ENCODE measurements at regions not wholly inside any gene's neighbourhood (a gene's known extent, or its start where the extent isn't known, plus 50 kb on each side); places are given as distances from the start of the nearest gene placed in this dataset.

DNA sequence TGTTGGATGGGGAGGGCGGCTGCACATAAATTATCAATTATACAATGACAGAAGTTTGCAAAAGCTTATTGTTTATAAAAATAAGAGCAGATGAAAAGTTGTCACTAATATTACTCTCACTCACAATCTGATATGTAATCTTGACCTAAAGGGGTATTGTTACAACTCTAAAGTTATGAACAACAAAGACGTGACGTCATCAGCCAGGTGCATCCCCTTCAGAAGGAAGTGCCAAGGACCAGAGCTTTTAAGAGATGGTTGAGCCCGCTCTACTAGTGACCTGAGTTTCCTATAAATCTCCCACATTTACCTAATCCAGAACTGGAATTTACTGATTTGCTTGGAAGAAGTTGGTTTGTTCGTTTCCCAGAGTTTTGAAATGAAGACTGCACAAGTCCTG lies 247.7 kb upstream of the MGMT start:
- H3K4me3 ChIP-seq (ENCODE audit: low read depth, low read length): no peak overlapping the region
- TF ChIP-seq, protein P1, sequence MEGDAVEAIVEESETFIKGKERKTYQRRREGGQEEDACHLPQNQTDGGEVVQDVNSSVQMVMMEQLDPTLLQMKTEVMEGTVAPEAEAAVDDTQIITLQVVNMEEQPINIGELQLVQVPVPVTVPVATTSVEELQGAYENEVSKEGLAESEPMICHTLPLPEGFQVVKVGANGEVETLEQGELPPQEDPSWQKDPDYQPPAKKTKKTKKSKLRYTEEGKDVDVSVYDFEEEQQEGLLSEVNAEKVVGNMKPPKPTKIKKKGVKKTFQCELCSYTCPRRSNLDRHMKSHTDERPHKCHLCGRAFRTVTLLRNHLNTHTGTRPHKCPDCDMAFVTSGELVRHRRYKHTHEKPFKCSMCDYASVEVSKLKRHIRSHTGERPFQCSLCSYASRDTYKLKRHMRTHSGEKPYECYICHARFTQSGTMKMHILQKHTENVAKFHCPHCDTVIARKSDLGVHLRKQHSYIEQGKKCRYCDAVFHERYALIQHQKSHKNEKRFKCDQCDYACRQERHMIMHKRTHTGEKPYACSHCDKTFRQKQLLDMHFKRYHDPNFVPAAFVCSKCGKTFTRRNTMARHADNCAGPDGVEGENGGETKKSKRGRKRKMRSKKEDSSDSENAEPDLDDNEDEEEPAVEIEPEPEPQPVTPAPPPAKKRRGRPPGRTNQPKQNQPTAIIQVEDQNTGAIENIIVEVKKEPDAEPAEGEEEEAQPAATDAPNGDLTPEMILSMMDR (IDR thresholded peaks at IDR 0.05; ENCODE audit: borderline replicate concordance, insufficient read depth, low read depth, low read length): no peak

DNA sequence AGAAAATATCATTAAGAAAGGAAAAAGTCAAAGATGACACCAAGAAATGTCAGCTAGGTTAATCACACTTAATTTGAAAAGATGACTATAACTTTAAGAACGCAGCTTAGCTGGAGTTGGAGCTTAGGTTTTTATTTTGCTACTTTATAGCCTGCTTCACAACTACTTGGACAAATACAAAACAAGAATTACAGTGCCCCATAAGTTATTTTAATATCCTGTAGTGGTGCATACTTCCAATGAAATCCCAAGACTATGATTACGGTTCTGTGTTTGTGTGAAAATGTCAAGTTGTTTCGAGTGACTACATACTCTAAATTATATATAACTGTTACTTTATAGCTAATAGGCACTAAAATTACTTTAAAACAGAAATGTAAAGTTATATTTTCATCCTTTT lies 244.6 kb upstream of the MGMT start:
- TF ChIP-seq, protein P1 (IDR thresholded peaks at IDR 0.05; ENCODE audit: borderline replicate concordance, insufficient read depth, low read depth, low read length): no peak
- no peak overlapping the region for H3K4me3 ChIP-seq (ENCODE audit: low read depth, low read length)

DNA sequence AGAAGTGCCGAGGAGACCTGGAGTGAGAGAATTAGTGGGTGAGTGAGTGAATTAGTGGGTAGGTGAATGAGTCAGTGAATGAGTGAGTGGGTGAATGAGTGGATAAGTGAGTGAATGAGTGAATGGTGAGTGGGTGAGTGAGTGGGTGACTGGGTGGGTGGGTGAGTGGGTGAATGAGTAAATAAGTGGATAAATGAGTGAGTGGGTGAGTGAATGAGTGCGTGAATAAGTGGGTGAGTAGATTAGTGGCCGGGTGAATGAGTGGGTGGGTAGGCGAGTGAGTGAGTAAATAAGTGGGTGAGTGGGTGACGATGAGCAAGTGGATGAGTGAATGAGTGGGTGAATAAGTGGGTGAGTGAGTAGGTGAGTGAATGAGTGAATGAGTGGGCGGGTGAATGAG lies 243.7 kb upstream of the MGMT start:
- H3K4me3 ChIP-seq (ENCODE audit: low read depth, low read length): no peak overlapping the region
- TF ChIP-seq, protein P1 (IDR thresholded peaks at IDR 0.05; ENCODE audit: borderline replicate concordance, insufficient read depth, low read depth, low read length): no peak

DNA sequence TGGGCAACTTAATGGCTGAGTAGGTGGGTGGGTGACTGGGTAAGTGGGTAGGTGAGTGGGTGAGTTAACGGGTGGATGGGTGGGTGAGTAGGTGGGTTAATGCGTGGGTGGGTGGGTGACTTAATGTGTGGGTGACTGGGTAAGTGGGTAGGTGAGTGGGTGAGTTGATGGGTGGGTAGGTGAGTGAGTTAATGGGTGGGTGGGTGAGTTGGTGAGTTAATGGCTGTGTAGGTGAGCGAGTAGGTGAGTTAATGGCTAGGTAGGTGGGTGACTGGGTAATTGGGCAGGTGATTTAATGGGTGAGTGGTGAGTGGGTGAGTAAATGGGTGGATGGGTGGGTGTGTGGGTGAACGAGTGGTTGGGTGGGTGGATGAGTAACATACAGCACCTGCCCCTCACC lies 243.0 kb upstream of the MGMT start:
- no peak overlapping the region for H3K4me3 ChIP-seq (ENCODE audit: low read depth, low read length)
- TF ChIP-seq, protein P1 (IDR thresholded peaks at IDR 0.05; ENCODE audit: borderline replicate concordance, insufficient read depth, low read depth, low read length): no peak

DNA sequence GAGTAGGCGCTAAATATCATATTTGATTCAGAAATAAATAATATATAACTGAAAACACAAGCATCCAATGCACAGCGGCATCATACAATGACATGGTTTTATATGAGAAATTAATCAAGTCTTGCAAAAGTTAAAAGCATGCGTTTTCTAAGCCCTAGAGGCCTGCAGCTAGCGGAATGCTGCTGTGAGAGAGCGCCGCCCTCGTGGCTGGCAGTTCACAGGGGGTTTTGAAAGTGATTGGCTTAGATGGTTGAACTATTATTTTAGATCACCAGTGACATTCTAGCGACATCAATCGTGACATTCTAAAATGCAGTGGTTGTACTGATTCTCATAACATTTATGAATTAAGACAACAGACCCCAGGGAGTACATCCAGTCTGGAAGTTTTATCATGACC lies 235.2 kb upstream of the MGMT start:
- TF ChIP-seq, protein P1 (IDR thresholded peaks at IDR 0.05; ENCODE audit: borderline replicate concordance, insufficient read depth, low read depth, low read length): no peak

DNA sequence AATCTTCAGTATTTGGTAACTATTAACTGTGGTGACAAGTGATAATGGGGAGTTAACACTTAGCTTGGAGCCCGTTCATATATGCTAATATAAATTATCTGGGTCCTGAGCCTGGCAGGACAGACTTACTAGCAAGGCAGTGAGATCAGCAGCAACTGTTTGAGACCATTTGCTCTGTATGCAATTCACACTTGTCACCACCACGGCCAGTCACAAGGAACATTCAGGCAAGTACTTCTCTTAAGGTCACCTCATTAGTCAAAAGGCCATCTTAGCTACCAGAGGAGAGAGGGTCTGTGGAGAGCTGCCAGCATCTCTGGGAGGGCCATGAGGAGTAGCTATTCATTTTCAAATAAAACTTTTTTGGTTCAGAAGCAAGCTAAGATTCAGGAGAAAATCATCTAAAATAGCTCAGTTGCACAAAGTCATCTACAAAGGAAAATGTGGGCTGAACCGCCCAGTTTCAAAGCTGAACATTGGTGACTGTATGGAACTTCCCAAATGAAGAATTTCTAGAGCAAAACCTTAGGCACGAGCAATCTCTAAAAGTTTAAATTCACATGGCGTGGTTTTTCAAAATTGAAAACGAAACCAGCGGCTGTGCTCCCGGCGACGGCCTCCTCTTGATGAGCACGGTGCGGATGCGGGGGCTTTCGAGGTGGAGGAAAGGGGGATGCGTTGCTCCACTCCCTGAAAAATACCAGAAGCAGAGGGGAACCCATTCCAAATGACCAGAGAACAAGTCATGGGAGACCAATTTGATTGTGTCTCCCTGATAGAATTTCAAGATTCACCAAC lies 233.5 kb upstream of the MGMT start:
- TF ChIP-seq, protein P1 (IDR thresholded peaks at IDR 0.05; ENCODE audit: borderline replicate concordance, insufficient read depth, low read depth, low read length): no peak
- H3K4me3 ChIP-seq (ENCODE audit: low read depth, low read length): no peak overlapping the region

More for the DNA sequence above, 235.2 kb upstream of the MGMT start:
- H3K4me3 ChIP-seq (ENCODE audit: low read depth, low read length): no peak overlapping the region

DNA sequence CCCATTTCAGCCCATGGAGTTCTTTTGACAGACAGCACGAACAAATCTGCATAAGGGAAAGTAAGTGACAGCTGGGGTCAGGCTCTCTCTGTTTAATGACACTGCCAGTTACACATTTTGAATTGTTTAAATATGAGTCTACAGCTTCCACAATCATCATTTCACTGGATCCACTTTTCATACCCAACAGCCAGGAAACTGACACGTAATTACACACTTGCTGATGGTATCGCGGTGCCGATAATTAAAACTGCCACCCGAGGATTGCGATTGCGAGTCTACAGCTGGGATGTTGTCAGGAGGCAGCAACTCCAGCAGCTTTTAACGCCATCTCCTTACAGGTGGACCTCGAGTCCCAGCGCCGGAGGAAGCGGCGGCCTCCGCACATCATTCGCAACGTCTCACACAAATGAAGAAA lies 230.8 kb upstream of the MGMT start:
- TF ChIP-seq, protein P1 (IDR thresholded peaks at IDR 0.05; ENCODE audit: borderline replicate concordance, insufficient read depth, low read depth, low read length): no peak

More for the DNA sequence above, 230.8 kb upstream of the MGMT start:
- H3K4me3 ChIP-seq (ENCODE audit: low read depth, low read length): no peak overlapping the region
